Limb (tissue), 2 donors: ENCODE measurements at regions not wholly inside any gene's neighbourhood (a gene's known extent, or its start where the extent isn't known, plus 50 kb on each side); places are given as distances from the start of the nearest gene placed in this dataset.
"Not testable (repeated sequence)": the region's sequence is repeated elsewhere in the genome, so short reads cannot be mapped to it uniquely, and the experiment has no call there.

ENCODE experiments used
- DNase-seq, 2 donors: peaks; one replicate each; pipeline ENCODE4 v3.0.0-alpha.2; 2016; ENCODE audit errors: extremely low spot score in 2 of 2

DNA sequence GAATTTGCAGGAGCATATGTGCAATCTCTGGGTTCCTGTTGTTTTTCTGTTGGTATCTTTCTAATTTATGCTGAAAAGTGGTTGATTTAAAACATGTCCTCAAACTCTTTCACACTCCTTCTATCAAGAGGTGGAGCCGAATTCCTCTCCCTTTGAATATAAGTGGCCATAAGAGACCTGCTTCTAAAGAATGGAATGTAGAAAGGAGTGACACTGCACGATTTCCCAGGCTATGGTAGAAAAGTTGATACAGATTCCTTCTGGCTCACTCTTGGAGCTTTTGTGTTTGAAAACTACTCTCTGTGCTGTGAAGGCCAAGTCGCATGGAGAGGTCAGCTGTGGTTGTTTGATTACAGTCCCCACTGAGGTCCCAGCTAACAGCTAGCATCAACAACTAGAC is 613.2 kb downstream of the ETNK1 start:
- no peak for DNase-seq

DNA sequence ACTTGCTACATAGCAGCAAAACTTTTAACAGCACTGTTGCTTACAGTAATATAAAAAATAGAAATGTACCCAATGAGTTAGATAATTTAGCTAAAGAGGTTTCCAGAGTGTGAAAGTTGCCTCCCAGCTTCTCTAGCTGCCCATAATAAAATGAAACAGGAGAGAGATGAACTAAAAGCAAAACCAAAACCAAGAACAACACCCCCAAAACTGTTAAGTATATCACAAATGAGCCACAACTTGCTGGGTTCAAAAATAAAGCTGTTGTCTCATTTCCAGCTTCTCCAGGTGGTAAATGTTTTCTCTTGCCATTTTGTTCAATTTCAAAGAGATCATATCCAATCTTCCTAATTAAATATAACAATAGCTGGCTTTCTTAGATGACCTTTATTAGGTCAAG is 614.0 kb downstream of the ETNK1 start:
- no peak for DNase-seq

DNA sequence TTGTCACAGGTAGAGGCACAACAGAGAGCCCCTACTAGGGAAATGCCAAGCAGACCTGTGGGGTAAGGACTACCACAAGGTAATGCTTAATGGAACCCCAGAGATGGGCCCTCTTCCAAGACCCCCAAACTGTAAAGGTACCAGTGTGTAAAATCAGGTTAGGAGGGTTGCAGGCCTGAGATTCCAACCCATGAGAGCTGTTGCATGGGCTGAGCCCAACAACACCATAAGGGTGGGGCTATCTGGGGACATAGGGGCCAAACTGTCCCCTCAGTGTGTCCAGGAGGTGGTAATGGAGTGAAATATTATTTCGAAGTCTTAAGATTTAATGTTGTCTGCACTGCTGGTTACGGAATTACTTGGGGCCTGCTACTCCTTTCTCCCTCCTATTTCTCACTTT is 620.2 kb downstream of the ETNK1 start:
- DNase-seq: no peak

DNA sequence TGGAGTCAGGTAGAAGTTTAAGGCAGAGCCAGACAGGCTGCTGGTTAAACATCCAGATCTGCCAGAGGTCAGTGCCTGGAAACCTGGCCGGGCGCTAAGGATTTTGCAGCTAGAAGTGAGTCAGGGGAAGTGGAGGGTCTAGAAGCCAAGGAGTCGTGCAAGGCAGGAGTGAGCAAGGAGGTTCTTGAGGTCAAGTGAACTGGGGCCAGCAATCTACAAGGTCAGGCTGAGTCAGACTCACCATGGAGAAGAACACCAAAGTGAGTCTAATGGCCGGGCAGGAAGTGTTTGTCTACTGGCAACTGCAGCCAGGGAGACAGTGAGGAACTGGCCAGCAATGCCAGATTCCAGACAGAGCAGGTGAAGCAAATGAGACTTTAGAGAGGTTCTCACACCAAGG is 628.2 kb downstream of the ETNK1 start:
- DNase-seq: no peak

DNA sequence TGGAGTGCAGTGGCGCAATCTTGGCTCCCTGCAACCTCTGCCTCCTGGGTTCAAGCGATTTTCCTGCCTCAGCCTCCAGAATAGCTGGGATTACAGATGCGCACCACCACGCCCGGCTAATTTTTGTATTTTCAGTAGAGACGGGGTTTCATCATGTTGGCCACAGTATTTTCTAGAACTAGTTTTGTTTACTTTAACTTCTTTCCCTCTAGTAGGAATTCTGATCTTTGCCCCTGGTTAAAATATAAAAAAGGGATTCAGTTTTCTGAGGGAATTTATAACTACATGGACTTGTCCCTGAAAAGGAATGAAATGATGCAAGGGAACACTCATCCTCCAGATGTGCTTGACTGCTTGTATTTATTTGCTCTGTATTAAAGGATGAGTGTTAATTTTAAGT is 628.9 kb downstream of the ETNK1 start:
- DNase-seq: not testable (repeated sequence)

DNA sequence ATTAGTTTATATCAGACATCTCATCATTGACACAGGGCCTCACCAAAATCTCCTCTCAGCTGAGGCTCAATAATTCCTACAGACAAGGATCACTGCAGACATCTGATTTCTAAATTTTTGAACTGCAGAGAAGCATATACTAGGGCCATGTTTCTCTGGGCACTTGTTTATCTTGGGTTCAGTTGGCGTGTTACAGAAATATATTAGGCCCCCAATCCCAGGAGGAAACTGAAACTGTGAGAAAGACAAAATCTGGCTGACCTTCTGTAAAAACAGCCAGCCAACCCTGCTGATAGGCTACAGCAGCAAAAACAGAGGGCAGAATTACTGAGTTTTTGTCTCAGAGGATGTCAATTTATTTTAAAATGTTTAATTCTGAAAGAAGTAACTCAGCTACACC is 634.6 kb downstream of the ETNK1 start:
- DNase-seq: no peak

DNA sequence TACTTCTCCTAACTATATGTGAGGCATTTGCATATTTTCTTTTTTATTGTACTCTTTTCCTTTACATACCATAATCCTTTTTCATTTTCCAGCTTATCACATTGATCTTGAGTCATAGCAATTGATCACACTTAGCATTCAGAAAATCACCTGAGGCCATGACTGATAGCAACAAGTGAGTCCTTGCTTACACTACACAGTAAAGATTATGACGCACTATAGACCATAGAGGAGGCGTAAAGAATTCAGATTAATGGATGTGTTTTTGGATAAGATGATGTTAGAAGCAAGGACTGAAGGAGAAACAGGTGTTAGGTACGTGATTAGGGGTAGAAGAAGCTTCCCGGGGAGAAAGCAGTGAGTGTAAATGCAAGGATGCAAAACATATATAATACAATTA is 637.7 kb downstream of the ETNK1 start:
- no peak for DNase-seq

DNA sequence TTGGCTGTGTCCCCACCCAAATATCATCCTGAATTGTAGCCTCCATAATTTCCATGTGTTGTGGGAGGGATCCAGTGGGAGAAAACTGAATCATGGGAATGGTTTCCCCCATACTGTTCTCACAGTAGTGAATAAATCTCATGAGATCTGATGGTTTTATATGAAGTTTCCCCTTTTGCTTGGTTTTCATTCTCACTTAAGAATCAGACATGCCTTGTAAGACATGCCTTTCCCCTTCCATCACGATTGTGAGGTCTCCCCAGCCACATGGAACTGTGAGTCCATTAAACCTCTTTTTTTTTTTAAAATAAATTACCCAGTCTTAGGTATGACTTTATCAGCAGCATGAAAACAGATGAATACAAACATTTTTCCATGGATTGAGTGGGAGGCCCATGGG is 652.9 kb downstream of the ETNK1 start:
- DNase-seq: no peak

DNA sequence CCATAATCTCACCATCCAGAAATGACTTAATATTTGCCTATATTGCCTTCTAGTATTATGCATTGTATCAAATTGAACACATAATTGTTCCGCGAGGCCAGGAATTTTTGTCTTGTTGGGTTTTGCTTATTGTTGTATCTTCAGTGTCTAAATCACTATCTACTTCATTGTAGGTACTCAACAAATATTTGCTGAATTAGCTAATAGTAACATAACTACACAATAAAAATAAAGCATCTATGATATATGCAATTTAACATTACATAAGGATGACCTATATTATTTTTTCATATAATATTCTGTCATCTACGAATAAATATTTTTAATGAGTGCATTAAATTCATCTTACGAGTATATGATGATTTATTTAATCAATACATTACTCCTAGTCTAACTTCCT is 656.3 kb downstream of the ETNK1 start:
- DNase-seq: no peak

DNA sequence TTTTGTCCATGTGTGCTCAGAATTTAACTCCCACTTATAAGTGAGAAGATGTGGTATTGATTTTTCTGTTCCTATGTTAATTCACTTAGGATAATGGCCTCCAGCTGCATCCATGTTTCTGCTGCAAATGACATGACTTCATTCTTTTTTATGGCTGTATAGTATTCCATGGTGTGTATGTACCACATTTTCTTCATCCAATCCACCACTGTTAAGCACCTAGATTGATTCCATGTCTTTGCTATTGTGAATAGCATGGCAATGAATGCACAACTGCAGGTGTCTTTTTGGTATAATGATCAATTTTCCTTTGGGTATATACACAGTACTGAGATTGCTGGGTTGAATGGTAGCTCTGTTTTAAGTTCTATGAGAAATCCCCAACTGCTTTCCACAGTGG is 657.7 kb downstream of the ETNK1 start:
- DNase-seq: no peak

DNA sequence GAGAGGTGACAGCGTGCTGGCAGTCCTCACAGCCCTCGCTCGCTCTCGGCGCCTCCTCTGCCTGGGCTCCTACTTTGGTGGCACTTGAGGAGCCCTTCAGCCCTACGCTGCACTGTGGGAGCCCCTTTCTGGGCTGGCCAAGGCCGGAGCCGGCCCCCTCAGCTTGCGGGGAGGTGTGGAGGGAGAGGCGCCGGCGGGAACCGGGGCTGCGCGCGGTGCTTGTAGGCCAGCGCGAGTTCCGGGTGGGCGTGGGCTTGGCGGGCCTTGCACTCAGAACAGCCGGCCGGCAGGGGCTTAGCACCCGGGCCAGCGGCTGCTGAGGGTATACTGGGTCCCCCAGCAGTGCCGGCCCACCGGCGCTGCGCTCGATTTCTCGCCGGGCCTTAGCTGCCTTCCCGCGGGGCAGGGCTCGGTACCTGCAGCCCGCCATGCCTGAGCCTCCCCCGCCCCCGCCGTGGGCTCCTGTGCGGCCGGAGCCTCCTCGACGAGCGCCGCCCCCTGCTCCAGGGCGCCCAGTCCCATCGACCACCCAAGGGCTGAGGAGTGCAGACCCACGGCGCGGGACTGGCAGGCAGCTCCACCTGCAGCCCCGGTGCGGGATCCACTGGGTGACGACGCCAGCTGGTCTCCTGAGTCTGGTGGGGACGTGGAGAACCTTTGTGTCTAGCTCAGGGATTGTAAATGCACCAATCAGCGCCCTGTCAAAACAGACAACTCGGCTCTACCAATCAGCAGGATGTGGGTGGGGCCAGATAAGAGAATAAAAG is 661.0 kb downstream of the ETNK1 start:
- DNase-seq: not testable (repeated sequence)

DNA sequence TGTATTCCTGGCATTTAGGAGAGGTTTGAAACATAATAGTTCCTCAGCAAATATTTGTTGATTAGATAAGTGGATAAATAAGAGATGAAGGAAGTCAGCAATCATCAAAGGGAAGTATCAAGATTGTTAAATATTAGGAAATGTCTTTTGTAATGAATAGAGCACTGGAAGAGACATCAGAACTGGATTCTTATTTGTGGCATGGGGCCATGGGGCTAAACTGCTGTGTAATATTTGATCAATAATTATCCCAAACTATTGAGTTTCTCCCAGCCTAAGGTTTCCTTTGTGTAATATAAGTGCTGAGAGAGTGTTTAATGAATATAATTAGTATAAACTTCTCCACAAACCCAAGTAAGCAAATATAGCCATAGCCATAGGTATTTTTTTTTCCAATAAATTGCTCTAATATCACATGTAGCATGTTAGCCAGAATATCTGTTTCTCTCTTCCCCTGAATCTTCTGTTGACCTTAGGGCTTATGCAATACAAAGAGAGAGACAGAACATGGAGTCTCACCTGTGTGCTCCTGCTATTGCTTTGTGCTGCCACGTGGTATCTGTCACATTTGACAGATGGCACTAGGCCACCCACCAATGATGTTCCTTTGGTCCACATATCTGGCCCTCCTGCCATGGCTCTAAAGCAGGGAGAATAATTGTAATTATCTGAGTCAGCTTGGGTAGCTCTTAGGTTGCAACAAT is 658.7 kb downstream of the SOX5 start:
- DNase-seq: no peak

DNA sequence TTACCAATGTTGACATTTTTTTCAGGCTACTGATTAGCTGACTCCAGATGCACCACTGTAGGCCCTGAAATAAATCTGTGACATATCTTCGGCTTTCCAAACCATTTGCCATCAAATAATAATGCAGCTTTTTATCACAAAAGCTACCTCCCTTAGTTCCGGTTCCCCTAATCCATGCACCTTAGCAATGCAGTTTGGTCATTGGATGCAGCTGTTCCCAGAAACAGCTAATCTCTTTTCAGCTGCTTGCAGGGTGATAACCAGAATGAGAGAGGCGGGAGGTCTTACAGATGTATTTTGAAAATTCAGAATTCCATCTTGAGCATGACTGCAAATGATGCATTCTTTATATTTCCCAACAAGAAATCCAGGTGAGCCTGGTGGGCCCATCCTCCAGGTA is 646.2 kb downstream of the SOX5 start:
- DNase-seq: no peak

DNA sequence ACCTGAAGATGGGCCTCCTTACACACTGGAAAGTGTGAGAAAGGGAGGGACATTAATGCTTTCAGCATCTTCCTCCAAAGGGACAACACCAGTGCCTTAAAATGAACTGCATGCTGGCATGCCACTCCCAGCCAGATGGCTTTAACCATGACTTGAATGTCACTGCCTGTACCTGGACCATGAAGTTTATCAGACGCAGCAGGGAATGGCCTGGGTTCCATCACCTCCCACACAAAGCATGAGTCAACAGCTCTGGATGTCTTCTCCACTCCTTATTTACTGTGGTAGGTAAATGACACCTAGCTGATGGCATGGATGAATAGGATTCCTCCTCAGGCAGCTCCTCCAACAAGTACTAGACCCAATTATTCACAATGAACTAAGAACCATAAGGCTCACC is 645.6 kb downstream of the SOX5 start:
- no peak for DNase-seq

DNA sequence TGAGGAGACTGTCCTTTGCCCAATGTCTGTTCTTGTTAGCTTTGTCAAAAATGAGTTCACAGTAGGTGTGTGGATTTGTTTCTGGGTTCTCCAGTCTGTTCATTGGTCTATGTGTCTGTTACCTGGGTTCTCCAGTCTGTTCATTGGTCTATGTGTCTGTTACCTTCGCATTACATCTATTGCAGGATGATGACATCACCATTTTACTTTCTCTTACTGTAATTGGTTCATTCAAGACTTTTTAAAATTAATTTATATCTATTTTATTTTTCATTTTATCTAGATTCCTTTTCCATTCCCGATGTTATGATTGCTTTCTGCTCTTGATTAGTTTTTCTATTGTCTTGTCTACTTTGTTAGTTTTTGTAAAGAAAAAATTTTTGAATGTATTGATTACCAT is 615.5 kb downstream of the SOX5 start:
- DNase-seq: no peak

DNA sequence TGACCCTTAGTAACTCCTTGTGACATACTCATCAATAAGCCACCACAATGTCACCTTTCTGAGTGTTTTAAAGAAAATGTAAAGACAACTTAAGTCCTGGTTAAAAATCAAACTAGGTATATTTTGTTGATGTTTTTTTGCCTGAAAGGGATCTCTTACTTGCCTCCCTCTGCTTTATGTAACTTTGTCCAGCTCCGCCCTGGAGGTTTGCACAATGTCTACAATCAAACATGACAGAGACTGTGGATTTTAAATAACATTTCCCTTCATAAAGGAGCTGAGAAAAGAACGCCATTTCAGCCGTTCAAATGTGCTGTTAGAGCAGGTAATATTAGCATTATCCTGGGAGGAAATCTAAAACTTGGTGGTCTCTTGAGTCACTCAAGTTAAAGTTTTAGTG is 613.9 kb downstream of the SOX5 start:
- DNase-seq: no peak

DNA sequence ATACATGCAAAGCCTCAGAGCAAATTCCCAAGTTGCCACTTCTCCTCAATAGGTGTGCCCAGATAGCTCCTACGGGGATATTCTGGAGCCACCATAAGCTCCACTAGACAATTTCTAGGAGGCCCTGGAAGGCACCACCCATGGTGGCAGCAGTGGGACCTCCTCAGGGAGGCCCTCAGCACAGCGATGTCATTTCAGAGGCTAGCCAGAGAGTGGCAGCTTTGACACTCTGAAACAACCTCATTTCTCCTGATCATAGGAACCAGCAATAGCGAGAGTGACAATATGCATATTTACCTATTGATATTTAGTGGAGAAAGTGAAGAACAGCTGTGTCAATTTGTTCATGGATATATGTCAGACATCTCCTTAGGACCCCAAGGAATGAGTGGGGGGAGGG is 612.3 kb downstream of the SOX5 start:
- no peak for DNase-seq

DNA sequence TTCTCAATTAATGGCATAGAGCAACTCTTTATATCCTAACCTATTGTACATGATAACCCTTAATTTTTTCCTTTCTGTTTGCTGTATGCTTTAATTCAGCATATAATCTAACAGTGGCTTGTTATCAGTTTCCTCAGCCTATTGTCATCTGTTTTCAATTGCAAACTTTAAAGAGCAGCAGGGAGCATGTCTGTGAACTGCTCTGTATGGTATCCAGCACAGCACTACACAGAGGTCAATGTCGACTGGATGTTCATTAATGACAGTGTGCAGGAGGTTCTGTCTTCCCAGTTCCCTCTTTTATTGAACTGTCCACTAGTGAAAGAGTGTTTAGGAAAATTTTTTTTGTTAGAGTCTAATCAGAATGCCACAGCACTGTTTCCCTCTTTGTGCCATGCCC is 609.1 kb downstream of the SOX5 start:
- no peak for DNase-seq

DNA sequence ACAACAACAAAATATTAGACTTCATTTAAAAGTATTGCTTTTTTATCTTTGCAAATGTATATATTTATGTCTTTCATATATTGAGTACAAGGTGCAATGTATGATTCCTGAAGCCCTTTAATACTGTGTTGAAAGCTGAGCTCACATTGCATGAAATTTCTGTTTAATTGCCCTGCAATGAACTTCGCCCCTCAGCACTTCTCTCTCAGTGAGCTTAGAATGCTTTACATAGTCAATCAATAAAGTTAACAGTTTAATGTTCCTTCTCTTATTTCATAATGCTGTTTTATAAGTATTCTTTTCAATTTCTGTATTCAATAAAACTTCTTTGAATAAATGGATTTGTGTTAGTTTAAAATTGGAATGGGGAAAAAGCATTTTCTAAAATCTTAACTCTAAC is 607.1 kb downstream of the SOX5 start:
- DNase-seq: no peak

DNA sequence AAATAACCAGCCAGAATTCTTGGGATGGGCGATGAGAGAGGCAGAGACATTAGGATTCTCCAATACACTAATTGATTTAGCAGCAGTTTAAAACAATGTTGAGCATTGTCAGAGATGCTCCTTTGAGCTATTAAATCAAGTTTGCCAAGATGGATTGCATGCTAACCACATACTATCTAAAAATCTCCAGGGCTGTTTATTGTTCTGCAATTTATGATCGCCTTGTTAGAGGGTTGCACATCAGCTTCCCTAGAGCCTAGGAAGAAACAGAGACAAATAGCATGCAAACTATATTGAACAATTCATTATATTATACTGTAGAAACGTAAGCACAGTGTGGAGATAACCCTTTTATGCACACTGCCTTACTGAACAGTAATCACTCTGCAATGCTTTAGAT is 599.9 kb downstream of the SOX5 start:
- no peak for DNase-seq

DNA sequence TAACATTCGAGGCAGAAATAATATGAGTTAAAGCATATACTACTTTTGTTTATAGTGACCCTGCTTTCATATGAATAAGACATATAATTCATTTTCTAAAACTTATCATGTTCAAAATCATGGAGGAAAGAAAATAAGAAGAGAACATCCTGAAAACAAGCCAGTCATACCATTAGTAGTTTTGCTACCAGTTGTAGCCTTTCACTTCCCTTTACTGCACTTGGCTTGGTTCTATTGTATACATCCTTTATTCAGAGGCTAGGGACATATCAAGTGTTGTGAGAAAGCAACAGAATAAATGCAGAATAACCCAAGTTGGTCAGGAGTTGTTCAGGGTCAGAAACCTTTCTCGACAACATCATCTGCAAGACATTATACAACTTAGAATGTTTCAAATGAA is 598.7 kb downstream of the SOX5 start:
- DNase-seq: no peak

DNA sequence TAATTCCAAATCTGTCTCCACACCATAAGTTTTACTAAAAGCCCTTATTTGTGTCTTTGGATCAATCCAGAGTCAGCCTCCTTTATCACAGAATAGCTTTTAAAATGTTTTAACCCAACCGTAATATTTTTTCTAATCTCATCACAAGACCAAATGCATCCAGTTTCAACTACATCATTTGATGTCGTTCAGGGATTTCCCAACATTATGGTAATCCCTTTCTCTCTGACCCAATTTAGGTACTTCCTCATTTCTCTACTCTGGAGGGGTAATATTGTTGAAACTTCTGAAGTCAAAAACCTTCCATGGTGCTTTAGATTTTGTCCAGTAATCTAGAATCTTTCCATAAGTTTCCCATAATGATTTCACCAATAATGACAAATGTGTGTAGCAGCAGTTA is 596.8 kb downstream of the SOX5 start:
- DNase-seq: no peak

DNA sequence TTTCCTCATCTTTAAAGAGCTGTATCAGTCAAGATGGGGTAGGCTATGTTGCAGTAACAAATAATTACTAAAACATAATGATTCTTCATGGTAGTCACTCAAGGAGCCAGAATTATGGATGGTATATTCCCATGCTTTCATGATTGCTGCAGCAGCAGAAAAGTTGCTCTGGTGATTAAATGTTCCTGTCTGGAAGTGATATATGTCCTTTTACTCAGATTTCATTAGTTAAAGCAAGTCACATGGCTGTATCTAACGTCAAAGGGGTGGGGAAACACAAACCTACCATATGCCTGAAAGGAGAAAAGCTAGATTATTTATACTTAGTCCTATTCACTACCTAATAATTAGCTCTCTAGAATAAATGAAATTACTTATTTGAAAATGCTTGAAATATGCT is 594.7 kb downstream of the SOX5 start:
- DNase-seq: no peak
